HG03108 (cell line): ENCODE measurements at regions not wholly inside any gene's neighbourhood (a gene's known extent, or its start where the extent isn't known, plus 50 kb on each side); places are given as distances from the start of the nearest gene placed in this dataset.
"Not testable (repeated sequence)": the region's sequence is repeated elsewhere in the genome, so short reads cannot be mapped to it uniquely, and the experiment has no call there.

Source experiments
- ATAC-seq: cut with Tn5 transposase; IDR thresholded peaks from one replicate; pipeline ENCODE4 v1.9.1; 2021; ENCODE audit warnings: moderate library complexity; ENCODE audit not compliant: unreplicated experiment

DNA sequence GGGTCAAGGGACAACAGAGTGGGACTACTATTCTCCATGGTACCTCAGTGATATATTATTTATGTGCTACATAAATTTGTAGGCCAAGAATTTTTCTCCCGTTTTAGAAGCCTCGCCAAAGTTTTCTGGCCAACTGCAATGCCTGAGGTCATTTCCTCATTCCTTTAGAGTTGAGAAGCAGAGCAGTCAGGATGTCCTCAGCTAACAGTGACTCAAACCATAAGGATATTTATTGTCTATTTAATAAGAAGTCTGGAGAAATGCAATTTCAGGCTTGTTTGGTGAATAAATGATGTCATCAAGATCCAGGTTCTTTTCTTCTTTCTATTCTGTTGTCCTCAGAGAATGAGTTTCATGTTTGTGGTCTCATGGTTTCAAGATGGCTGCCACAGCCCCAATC is 91.0 kb downstream of the ADCYAP1 start:
- no peak for ATAC-seq

DNA sequence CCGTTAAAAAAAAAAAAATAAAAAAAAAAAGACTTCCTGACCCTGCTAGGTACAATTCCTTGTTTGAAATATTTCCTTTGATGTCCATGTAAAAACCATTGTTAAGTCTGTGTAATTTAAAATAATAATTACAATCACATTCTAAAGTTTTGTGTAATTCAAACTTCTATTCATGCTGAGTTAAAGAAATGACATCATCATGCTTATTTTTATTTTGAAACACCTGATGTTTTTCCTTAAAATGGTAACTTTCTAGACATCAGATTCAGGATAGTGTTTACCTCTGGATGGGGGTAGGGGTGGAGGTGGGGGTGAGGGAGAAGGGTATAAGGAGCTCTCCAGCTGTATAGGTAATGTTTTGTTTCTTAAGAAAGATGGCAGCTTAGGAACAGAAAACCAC is 92.8 kb downstream of the ADCYAP1 start:
- ATAC-seq: no peak

DNA sequence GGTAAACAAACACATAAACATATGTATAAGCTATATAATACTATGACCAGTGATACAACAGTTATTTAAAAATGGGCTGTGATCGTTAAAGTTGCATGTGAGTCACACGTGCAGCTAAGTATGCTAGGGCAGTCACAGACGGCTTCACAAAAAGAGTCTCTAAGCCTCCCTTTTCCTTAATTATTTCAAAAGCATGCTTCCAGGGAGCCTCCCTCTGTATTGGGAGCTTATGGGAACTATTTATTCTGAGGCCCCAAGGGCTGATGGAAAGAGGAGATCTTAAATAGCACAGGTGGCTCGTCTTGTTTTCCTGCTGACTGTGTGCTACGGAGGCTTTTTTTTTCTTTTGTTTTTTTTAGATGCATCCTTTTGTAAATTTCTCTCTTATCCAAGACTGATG is 94.3 kb downstream of the ADCYAP1 start:
- no peak for ATAC-seq

DNA sequence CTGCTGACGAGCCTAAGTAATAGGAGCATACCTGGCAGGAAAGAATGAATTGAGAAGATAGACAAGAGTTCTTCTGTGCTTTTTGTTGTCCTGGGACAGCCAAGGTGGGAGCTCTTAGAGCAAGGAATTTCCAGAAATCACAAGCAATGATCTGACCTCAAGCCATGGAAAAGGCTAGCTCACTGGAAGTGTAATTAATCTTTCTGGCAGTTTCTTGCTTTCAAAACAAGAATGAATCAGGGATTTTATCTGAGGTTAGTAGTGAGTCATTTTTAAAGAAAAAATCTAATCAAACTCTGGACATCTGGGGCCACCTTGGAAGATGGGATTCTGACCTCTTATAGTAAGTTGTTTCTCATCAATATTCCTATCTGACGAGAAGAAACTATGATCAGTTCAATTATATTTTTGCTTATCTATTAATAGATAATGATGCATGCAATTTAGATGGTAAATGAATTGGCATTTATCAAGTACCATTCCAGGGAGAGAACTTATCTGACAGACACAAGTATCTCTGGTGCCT is 98.0 kb downstream of the ADCYAP1 start:
- no peak for ATAC-seq

DNA sequence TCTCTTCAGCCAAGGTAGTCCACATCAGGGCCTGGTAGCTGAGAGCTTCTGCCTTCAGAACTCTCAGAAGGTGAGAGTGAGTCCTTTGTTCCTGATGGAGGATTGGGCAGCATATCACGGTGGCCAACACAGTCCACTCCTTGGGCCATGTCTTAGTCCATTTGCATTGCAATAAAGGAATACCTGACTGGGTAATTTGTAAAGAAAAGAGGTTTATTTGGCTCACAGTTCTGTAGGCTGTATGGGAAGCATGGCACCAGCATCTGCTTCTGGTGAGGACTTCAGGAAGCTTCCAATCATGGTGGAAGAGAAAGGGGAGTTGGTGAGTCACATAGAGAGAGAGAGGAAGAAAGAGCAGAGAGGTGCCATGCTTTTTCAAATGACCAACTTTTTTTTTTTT is 98.8 kb downstream of the ADCYAP1 start:
- no peak for ATAC-seq

DNA sequence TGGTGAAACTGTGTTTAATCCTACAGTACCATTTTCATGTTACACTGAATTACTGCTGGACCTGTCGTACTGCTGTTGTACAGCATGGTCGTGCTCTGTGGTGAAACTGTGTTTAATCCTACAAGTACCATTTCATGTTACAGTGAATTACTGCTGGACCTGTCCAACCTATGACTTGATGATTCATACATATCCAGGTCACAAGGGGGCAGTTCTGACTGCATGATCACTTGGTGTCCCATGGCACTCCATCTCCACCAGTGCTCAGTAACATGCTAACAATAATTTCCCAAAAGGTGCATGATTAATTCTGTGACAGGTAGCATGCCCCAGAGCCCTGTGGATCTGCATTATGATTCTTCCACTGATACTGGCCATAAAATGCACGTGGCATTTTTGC is 101.6 kb downstream of the ADCYAP1 start:
- no peak for ATAC-seq

DNA sequence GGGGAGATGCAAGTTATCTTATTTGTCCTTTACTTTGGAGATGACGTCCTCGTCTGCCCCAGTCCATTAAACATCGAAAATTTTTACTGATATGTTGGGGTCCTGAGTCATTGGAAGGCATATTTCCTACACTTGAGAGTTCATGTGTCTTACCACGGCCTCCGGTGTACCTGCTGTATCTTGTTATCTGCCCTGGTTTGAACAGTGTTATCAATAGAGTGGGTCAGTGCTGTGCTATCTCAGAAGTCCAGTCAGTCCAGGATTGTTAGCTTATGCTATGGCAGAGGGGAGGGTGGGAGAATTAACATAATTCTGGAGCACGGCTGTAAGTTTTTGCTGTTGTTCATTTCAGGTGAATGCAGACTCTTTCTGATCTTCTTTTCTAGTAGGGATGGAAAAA is 102.3 kb downstream of the ADCYAP1 start:
- no peak for ATAC-seq

DNA sequence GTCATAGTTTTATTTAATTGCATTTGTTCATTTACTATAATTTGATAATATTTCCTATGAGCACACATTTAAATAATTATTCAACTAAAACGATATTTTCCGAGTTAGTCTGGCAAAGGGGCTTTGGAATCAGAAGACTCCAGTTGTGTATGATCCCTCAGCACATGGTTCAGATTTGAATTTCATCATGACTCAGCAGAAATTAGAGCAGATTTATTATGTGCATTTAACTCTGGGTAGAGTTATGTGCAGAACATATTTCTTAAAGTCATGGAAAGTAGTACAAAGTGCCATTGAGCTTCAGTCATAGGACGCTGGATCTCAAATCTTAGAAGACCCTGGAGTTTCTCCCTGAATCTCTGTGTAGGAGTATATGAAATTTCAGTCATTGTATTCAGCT is 106.7 kb downstream of the ADCYAP1 start:
- no peak for ATAC-seq

DNA sequence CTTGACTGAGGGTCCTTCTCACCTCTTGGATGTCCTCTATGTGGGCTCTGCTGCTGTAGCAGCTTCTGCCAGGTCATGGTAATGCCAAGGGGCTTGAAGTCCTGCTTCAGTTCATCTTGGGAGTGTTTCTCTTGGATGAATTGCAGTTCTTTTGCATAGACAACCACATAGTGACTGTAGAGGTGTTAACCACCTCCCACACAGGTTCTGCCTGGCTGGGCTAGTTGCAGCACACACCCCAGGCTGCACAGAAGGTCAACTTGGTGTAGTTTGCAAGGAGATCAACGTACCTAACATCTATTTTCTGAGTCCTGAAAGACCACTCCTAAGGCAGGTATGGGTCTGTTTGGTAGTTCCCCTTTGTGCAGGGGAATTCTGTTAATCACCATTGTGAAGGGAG is 108.1 kb downstream of the ADCYAP1 start:
- ATAC-seq: no peak

DNA sequence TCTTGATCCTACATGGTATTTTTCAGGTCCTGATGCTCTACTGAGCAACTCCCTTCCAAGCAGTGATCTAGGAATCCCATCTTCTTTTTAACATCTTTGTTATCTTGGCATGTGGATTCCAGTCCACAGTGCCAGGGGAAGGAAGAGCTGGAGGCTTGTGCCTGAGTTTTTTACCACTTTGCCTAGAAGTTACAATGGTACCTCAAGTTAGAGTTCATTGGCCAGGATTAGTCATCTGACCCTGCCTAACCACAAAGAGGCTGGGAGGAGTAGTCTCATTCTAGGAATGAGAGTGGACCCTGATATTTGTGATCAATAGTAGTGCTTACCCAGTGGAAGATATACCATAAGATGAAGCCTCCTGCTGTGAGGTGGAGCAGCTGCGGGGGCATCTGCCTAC is 109.3 kb downstream of the ADCYAP1 start:
- no peak for ATAC-seq

DNA sequence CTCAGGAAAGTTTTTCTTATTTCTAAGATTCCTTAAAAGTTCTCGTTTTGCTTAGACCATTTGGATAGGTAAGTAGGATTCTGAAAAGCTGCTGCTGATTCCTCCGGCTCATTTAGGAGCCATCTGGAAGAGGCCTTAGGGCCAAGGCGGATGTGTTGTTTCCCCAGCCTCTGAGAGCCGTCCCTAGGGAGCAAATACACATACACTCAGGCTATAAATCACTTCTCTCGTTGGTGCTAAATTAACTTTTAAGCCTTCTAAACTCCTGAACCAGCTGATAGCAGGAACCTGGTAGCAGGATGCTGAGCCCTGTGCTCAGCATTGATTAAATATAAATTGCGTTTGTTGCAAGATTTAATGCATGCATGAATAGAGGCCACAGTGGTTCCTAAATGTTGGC is 109.8 kb downstream of the ADCYAP1 start:
- ATAC-seq: no peak

DNA sequence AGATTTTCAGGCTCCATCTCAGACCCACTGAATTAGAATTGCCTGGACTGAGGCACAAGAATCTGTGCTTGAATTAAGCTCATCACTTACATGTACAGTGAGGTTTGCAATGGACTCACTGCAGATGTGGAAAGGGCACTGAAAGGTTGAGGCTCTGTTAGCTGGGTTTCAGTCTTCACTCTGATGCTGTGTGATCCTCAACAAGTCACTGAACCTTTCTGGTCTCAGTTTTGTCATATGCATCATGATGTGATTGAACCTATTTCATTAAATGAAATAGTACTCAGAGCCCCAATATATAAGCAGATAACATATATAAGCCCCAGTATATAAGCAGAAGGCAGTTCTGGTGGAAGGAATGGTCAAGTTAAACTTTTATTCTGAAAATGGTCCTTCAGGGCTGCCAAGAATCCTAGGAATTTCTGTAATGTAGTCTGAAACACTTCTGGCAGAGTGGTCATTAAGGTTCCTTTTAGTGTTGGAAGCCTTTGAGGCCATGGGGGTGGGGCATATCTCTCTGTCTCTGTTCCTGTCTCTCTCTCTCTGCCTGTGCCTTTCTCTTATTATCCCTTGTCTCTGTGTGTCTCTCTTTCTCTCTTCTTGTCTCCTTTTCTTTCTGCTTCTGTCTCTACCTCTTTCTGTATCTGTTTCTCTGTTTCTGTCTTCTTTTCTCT is 110.4 kb downstream of the ADCYAP1 start:
- no peak for ATAC-seq

DNA sequence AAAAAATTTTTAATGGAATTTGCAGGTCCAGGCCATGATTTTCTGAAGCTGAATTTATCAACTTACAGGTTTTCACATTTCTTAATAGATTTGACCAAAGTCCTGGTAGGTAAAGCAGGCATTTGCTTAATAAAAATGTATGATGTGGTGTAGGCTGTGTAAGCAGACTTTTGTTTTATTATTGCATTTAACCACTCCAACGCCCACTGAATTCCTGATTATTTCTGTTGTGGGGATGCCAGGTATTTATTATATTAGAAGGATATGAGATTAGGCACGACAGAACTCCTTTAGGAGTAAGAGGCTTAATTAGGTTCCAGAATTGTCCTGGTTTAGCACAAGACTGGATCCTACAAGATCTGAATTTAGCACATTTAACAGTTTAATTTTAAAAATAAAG is 111.1 kb downstream of the ADCYAP1 start:
- ATAC-seq: no peak

DNA sequence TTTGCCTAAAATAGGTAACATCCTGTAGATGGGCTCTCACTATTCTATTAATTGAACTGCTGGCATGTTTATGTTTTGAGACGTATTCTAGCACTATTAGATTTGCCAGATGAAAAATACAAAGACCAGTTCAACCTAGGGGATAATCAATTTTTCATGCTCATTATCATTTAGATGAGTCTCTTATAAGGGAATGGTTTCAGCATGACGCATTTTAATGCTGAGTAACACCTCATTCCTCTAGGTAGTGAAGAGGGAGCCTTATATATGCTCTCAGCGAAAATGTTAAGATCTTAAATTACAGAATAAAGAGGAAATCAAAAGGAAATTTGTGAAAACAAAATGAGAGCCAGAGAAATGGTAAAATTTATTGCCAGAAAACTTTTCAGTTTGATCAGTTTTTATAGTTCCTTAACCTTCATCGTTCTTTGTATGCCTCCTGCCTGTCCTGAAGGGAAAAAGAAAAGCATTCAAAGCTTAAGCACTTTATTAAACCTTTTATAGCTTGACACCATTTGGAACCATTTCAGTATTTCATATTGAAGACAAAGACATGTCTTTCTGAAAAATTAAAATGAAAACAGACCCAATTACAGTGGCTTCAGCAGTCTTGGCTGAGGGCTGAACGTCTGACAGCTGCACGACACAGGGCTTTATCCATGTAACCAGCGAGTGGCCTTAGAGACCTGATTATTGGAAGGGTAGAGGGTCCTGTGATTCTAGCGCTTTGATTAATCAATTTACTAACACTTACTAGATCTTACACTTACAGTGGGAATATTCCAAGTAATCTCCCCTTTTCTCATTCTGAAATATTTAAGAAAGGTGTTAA is 112.8 kb downstream of the ADCYAP1 start:
- no peak for ATAC-seq

DNA sequence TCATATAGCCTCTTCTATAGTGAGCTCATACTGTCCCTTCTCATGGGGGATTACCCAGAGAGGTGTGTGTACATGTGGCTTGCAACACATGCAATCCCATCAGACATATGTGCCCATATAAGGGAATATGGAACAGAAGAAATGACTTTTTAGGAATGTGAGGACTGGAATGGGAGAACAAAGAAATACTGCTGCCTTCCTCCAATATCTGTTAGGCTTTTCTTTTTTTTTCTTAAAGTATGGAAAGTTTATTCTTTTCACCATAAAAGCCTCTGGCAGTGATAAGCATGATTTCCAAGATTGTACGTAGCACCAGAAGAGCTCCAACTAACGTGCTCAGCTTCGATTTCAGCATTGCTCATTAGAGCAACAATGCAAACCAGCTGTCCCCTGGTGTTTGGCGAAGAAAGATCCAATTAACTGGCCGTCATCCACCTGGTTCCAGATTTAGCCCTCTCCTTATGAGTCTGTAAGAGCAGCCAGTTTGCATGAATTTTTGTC is 113.6 kb downstream of the ADCYAP1 start:
- ATAC-seq: no peak

DNA sequence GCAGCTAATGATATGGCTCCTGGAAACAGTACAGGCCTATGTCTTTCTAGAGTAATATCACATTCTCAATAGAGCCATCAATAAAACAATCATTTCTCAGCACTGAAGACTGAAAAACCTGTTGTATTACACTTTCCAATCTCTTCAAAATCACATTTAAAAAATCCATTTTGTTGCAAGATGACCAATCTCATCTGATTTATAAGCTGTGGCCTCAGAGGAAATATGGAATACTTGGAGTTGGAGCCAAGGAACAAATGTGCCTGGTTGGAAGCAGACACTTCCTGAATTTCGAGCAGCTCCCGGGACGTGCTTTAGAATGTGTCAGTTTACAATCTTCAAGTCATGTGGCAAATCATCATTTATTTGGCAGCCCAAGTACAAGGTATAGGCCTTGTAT is 114.5 kb downstream of the ADCYAP1 start:
- ATAC-seq: no peak

DNA sequence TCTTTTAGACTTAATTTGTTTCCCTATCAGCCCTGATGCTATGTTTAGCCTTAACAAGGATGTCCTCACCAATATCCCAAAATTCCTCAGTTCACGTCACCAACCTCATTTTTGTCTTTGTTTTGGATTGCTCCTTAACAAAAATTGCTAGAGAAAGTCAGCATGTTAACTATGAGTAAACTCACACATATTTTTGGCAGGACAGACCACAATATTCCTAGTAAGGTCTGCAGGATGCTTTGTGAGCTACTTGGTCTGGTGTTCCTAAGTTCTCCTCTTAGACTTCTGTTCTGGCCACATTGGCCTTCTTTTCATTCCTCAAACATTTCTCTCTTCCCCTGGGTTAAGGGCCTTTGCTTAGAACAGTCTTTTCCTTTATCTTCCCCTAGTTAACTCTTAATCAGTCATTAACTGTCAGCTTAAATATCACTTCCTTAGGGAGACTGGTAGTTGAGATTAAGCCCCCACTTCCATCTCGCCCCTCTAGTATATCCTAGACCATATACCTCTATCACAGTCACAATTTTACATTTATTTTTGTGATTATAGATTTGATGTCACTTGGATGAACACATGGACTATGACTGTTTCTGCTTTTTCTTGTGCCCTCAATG is 116.2 kb downstream of the ADCYAP1 start:
- no peak for ATAC-seq

DNA sequence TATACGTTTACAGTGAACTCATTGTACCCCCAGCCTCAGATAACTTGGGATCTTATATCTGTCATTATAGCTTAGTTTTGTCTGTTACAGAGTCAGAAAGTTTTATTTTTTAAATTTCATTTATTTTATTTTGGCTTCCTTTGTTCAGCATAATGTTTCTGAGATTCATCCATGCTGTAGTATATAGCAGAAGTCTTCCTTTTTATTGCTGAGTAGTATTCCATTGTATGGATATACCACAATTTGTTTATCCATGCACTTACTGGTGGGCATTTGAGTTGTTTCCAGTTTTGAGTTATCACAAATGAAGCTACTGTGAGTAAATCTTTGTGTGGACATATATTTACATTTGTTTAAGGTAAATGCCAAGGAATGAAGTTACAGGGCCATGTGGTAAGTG is 122.3 kb downstream of the ADCYAP1 start:
- ATAC-seq: no peak

DNA sequence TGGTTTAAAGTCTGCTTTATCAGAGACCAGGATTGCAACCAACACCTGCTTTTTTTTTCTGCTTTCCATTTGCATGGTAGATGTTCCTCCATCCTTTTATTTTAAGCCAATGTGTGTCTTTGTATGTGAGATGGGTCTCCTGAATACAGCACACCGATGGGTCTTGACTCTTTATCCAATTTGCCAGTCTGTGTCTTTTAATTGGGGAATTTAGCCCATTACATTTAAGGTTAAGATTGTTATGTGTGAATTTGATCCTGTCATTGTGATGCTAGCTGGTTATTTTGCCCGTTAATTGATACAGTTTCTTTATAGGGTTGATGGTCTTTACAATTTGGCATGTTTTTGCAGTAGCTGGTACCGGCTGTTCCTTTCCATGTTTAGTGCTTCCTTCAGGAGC is 128.4 kb downstream of the ADCYAP1 start:
- not testable (repeated sequence) for ATAC-seq

DNA sequence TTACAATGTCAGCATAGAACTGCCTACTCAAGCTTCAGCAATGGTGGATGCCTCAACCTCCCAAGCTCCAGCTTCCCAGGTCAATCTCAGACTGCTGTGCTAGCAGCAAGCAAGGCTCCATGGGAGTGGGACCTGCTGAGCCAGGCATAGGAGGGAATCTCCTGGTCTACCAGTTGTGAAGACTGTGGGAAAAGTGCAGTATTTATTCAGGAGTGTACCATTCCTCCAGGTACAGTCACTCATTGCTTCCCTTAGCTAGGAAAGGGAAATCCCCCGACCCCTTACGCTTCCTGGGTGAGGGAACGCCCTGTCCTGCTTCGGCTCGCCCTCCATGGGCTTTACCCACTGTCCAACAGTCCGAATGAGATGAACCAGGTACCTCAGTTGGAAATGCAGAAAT is 130.3 kb downstream of the ADCYAP1 start:
- no peak for ATAC-seq

DNA sequence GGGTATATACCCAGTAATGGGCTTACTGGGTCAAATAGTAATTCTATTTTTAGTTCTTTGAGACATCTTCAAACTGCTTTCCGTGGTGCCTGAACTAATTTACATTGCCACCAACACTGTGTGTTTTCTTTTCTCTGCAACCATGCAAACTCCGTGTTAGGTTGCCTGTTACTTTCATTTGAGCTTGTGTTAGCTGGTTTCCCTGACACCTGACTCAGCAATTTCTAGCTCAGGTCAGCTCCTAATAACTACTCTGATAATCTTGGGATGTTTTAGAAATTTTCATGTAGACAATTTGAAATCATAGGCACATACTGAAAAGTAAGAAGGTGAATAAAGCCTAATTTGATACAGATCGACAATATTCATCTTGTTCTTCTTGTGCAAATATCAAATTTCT is 132.3 kb downstream of the ADCYAP1 start:
- no peak for ATAC-seq

DNA sequence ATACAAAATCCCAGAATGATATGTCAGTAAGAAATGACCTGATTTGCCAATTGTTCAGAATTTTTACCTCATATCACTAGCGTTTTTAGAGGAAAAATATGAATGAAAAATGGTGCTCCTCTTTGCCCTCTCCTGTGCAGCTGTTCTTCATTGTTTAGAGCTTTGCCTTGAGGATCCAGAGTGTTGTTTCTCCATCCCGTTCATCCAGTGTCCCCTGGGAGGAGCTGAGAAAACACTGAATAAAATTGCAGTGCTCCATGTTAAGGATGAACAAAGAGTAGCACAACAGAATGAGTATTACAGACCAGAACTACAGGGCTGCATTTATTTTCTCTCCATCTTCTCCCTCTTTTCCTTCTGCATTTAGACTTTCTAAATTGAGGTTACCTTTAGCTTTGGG is 133.1 kb downstream of the ADCYAP1 start:
- no peak for ATAC-seq
